NCI-H748 (cell line): ENCODE measurements at regions not wholly inside any gene's neighbourhood (a gene's known extent, or its start where the extent isn't known, plus 50 kb on each side); places are given as distances from the start of the nearest gene placed in this dataset.

ENCODE experiments used
- DNase-seq: peaks from one replicate; lab custom pipeline; 2025; ENCODE audit not compliant: unreplicated experiment; lab: John Stamatoyannopoulos, UW

DNA sequence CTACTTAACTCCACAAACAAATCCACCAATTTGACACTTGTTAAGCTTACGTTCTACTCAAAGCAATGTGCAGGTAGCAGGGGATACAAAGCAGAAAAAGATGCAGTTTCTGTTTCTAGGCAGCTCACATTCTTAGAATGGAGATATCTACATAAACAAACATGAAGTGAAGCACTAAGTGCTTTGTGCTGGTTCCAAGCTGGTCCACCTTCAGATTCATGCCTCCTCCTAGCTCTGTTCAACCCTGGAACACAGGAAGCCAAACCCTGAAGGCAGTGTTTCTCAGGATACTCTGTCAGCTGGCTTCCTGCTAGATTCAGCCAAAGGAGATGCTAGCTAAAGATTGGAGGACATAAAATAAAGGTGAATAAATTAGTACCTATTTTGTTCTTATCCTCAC lies 55.3 kb upstream of the NOL4 start:
- DNase-seq = no peak

DNA sequence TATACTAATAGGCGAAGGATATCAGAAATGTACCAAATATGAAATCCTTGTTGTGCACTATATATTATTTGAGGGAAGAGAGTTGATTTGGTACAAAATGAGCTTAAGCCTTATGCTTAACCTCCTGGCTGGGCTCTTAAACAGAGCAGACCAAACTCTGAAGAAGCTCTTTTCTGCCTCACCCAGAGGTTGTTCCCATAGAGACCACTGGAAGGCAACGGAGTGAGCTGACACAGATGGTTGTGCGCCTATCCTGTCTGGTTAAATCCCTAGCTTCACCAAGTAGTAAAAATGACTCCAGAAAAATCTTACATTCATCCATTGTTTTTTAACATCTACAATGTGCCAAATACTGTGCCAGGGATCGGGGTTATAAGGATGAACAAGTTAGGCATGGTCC lies 55.9 kb upstream of the NOL4 start:
- DNase-seq = peak; percentile 68

DNA sequence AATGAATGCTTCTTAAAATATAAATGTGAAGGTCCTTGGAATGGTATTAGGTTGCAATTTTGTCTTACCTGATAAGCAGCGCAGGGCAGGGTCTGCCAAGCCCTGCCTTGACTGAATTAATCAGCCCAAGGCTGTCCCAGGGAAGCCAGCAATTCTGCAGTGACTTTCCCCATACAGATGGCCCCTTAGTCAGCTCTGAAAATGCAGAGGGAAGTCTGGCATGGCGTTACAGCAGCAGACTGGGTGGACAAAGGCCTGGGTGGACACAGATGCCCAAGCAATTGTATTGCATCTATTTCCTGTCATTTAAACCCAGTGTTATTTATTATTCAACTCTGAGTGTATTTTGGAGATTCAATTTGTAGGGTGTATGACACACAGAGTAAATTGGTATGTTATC lies 56.6 kb upstream of the NOL4 start:
- no peak for DNase-seq

DNA sequence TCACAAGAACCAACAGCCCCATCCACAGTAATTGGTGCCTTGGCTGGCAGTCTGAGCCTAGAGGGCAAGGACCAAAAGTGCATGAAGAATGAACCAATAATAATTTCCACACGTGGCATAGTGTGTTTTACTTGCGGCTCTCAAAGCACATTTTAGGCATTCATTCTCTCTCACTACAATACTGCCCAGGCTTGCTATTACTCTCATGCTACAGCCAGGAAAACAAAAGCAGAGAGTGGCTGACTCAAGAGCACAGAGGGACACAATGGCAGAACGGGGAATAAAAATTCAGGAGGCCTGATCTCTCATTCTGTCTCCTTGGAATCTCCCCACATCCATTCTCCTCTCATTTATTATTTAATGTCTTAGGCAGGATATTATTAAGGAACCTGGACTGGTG lies 57.0 kb upstream of the NOL4 start:
- DNase-seq = no peak

DNA sequence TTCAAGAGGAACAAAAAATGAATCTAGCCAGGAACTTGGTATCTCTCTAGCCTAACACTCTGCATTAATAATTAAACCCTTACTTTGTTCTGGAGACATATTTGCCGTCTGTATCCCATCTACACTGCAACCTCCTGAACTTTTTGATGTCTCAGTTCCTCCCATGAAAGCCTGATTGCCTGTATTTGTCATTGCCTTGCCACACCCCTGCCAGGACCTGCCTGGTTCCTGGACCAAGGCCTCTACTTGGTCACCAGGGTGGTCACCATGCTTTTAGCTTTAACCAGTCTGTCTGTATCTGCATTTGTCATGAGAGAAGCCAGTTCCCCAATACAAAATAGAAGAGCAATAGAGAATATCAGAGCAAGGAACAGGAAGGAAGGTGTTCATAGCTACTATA lies 58.8 kb upstream of the NOL4 start:
- DNase-seq = no peak

DNA sequence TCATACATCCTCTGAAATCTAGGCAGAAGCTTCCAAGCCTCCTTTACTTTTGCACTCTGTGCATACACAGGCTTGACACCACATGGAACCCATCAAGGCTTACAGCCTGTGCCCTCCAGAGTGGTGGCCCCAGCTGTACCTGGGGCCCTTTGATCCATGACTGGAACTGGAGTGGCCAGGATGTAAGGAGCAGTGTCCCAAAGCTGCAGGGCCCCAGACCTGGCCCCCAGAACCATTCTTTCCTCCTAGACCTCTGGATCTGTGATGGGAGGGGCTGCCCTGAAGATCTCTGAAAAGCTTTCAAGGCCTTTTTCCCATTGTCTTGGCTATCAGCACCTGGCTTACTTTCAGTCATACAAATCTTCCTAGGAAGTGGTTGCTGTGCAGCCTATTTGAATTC lies 63.1 kb upstream of the NOL4 start:
- DNase-seq = no peak

DNA sequence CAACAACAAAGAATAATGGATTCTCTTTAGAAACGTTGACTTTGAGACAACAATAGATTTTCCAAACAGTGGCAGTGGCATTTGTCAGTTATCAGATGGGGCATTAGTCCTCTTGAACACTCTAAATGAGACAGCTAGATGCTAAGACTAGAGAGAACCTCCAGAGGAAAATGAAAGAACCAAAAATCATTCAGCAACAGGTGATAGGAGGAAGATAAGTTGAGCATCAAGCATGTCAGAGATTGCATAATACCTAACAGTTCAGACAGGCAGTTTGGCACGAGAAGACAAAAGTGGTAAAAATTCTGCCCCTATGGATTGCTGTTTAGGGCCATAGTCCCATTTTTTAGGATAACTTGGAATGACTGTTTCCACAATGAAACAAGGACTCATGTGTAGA lies 67.9 kb upstream of the NOL4 start:
- DNase-seq = no peak

DNA sequence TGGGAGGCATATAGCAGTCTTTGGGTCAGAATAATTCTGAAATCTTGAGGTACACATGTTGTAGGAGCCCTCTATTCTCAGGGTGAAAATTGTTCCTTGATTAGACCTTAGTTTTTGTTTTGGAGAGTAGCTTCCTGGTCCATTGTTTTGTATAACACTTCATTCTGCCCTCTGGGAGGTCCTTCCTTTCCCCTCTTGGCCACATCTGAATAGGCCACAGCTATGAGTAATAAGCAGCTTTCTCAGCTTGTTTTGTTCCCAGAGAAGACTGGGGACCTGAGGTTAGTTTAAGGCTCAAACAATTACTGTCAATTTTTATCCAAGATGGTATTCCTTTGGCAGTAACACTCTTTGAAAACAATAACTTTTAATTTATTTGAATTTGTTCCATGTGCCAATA lies 72.6 kb upstream of the NOL4 start:
- no peak for DNase-seq

DNA sequence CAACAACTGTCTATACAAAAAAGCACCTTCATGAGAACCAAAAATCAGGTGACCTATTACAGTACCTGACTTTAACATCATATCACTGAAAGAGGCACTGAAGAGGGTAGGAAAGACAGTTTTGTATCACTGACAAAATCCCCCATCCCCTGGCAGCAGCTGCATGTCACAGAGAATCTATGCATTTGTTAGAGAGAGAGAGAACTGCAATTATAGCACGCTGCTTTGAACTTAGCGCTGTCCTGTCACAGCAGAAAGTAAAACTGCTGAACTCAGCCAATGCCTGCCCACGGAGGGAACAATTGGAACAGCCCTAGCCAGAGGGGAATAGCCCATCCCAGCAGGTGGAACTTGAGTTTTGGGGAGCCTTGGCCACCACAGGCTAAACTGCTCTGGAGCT lies 75.1 kb upstream of the NOL4 start:
- peak; percentile 20 for DNase-seq

DNA sequence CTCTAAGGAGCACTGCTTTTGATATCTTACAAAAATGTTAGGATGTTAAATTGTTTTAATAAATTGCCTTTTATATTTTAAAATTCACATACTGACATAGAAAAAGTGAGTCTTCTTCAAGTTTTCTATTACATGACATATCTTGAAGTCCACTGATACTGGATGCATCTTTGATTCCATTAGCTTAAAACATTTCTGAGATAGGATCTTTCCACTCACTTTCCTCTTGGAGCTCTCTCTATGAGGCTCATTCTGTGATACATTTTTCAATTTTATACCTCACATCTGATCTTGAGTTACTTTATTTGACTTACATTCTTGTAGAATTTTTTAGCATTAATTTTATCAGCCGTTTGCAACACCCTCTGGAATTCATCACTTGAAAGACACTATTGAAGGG lies 86.8 kb upstream of the NOL4 start:
- no peak for DNase-seq

DNA sequence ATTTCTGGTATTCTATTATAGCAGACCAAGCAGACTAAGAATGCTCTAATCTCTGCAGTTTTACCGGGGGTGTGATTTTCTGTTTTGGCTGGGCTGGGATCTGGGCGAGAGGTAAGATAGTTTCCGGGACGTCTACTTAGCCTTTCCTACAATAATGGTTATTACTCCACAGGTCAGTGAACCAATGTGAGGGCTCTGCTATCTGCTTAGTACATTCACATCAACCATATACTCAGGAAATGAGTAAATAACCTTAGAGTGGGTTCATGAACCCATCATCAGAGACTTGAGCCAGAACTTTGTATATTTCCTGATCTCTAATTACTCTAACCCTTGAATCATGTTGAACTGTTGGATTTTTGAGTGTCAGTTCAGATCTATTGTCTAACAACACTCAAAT lies 90.1 kb upstream of the NOL4 start:
- DNase-seq = no peak

DNA sequence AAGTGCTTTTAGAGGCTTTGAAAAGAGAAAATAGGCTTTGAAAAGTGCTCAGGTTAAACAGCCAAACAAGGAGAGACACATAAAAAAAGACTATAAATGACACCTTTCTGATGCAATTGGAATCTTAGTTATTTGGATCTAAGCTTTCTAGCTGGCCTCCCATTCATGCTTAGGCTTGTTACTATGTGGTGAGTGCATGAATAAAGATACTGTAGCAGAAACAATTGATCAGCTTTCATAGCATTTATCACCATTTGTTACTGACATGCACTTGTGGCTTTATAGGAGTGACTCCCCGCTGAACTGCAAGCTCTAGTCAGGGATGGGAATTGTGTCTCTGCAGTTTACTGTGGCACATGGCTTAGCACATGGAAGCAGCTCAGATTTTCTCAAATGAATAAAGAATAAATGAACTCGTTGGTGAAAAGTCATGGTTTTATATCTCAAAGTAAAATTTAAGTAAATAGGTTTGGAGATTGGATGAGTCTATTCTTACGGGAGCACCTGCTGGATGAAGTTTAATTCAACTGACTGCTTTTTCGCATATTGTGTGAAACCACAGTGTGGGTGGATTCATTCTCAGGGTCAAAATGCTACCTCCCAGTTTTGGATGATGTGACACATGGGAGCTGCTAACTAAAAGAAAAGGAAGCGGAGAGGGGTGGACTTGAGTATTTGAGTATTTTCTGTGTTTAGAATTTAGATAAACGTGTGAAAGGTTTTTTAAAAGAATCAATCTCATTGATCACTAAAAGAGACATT lies 91.1 kb upstream of the NOL4 start:
- peak; percentile 83 for DNase-seq

DNA sequence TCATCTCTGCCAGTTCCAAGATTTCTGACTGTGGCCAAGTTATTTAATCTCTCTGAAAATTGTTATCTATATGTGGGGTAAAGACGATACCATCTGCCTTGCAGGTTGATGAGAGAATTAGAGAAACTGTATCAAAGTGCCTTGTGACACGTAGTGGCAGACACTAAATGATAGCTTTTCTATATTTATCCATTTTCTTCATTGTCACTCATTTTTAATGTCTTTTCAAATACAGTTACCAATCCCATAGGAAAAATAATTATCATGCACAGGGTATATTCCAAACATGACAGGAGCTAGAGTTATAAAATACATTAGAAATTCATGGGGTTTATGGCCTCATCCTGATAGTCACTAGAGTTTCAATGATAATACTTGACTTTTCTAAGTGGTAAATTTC lies 95.6 kb upstream of the NOL4 start:
- DNase-seq = no peak

DNA sequence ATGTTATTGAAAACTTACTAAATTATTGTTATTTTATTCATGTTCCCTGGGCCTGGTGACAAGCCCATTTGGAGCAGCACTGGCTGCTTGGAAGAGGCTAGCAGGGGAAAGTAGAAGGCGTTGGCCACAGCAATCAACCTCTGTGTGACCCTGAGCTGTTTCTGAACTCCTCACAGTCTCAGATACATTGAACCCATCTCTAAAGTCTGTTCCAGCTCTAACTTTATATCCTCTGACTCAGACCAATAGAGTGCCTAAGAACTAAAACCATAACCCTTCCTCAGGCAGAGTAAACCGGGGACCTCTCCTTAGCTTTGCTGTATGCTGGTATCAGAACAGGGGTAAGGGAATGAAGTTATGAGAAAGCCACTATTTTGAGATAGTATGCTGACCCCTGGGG lies 96.4 kb upstream of the NOL4 start:
- no peak for DNase-seq

DNA sequence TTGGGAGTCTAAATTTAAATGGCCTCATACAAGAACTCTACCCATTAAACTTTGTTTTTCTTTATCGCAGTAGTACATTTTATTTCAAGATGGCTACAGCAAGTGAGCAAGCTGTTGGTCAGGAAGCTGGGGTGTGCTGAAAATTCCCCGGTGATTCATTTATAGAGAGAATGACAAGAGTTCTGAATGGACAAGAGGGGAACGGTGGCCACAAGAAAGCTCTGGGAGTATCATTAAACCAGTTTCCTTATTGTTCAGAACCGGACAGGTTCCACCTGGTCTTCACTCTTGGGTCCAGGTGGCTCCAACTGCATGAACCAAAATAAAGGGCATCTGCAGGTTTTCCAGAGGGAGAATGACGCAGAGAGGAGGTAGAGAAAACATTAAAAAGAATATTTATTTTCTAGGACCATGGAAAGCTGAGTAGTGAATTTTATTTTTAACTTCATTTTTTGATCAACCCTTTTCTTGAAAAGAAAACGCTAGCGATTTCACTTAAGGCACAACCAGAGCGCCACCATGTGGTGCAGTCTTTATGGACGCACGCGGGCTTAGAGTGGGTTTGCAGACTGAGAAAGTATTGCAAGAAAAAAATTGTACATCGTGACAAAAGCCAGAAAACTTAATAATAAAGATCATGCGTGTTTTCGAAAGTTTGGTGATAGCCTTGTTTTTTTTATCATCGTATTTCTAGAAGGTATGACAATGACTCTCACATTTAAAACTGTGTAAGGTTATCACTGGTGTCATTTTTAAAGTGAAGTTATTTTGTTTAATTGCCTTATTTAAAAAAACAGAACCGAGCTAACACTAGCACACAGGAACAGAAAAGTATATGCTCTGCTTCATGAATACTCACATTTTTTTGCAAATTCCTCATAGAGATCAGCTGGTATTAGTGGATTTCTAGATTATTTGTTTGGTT lies 97.9 kb upstream of the NOL4 start:
- DNase-seq = peak; percentile 87

DNA sequence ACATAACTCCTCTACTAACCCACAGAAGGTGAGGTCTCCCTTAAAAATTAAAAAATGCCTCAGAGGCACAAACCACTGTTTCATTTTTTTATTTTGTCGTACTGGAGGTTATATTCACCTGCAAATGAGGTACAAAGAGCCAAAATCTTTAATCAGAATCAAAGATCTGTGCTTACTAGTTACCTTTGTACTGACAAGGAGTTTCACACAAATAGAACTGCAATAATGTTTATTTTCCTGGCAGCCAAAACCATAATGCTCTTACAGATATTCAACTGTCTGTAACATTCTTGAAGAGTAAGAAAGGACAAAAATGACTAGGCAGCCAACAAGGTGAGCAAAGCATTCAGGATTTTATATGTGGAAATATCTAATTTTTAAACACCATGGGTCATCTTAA lies 105.1 kb upstream of the NOL4 start:
- no peak for DNase-seq

DNA sequence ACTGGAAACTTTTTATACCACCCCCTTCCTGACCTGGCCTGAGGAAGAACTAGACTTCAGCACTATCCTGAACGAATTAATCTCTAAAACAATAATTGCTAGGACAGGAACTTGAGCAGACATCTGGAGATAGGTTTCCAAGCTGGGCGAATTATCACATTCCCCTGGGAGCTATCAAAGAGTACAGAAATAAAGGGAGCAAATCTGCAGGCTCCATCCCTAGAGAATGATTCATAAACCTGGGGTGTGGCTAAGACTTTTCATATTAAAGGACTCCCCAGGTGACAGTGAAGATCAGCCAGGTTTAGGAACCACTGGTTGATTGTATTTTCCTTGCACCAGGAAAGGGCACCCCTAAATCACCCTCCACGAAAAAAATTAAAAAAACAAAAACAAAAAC lies 105.6 kb upstream of the NOL4 start:
- peak; percentile 74 for DNase-seq

DNA sequence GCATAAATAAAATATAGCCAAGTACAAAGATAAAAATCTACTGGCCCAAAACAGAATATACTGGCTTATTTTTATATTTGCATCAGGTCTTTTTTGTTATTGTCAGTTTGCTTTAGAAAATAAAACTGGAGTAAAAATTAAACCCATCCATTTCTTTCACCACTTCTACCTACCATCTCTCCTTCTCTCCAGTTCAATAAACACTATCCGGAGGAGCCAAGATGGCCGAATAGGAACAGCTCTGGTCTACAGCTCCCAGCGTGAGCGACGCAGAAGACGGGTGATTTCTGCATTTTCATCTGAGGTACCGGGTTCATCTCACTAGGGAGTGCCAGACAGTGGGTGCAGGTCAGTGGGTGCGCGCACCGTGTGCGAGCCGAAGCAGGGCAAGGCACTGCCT lies 106.2 kb upstream of the NOL4 start:
- peak; percentile 59 for DNase-seq

DNA sequence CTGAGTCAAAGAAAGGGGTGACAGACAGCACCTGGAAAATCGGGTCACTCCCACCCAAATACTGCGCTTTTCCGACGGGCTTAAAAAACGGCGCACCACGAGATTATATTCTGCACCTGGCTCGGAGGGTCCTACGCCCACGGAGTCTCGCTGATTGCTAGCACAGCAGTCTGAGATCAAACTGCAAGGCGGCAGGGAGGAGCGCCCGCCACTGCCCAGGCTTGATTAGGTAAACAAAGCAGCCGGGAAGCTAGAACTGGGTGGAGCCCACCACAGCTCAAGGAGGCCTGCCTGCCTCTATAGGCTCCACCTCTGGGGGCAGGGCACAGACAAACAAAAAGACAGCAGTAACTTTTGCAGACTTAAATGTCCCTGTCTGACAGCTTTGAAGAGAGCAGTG lies 106.6 kb upstream of the NOL4 start:
- DNase-seq = peak; percentile 76

DNA sequence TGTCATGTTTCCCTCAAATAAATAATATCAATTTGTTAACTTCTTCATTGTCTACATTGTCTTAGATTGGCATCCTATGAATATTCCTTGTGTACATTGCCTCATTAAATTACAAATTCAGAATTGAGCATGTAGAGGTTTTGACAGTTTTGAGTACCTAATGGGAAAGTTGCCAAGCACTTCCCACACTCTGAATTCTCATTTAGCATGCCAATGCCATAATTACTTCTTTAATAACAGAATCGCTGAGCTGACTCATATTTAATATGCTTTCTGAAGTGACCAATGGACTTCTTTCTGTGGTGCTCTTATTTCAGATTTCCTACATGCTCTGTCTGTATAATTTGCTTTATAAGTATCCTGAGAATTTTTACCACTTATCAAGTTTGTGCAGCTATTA lies 114.4 kb upstream of the NOL4 start:
- peak; percentile 77 for DNase-seq

DNA sequence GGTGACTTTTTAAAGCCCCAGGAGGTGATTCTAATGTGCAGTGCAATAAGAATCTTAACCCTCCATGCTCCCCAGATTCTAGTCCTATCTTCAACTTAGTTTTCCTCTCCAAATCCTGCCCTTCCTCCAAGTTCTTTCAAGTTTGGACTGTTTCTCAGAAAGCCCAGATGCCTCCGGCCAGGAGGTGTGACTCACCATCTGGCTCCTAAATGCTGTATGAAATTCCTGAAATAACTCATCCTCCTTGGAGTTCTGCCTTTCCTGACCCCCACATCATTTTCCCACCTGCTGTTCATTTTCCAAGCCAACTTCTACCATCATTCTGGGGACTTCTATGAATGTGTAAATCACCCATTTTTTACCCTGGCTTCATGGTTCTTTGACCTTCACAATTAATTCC lies 118.2 kb upstream of the NOL4 start:
- DNase-seq = no peak

DNA sequence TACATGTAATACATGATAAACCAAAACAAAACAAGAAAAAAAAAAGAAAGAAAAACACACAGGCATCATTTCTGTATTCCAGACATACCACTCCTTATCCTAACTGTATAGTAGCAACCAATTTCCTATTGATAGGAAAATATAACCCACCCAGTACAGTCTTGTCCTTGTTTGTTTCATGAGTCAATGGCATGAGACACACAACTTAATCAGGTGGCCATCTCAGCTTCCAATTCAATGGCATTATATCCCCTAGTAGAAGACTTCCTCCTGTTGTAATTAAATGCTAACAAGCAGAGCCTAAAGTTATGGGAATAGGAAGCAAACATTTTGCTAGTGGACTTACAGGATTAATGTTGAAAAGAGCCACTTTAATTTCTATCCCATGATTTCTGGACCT lies 121.0 kb upstream of the NOL4 start:
- no peak for DNase-seq
